Choroid plexus epithelial cell (primary cell): ENCODE measurements at regions not wholly inside any gene's neighbourhood (a gene's known extent, or its start where the extent isn't known, plus 50 kb on each side); places are given as distances from the start of the nearest gene placed in this dataset.
A peak's percentile ranks its signal among the peaks of the same experiment; 100 is the strongest.

Experiments
- DNase-seq: peaks from one replicate; pipeline ENCODE4 v3.0.0-alpha.2; 2010; ENCODE audit warnings: low read depth
- H3K4me3 ChIP-seq: 2 replicates; pipeline ENCODE4 v1.5.1; 2011; ENCODE audit warnings: low read depth, mild to moderate bottlenecking, control low read depth, low read length, moderate library complexity
- TF ChIP-seq, protein P1 (sequence below): conservative IDR thresholded peaks from 2 replicates; pipeline ENCODE4 v1.5.1; 2011; ENCODE audit warnings: low read depth, mild to moderate bottlenecking, control low read depth, inconsistent platforms, low read length, moderate library complexity

DNA sequence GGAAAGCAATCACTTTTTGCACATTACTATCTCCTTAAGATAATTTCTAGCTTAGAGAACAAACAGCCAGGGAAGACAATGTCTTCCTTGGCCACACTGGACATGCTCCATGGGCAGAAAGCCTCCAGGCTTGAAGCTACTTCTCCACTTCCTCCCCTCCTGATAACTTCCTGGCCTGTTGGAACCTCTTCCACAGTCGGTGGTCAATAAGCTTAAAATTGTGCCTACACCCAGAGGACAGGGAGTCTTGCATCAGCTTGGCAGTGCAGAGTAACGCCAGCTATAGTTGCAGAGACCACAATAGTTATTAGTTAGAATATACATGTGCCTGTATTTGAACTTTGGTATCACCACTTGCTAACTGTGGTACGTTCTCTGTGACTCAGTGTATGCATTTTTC lies 58.1 kb upstream of the ABCA1 start:
- no peak for DNase-seq
- TF ChIP-seq, protein P1, sequence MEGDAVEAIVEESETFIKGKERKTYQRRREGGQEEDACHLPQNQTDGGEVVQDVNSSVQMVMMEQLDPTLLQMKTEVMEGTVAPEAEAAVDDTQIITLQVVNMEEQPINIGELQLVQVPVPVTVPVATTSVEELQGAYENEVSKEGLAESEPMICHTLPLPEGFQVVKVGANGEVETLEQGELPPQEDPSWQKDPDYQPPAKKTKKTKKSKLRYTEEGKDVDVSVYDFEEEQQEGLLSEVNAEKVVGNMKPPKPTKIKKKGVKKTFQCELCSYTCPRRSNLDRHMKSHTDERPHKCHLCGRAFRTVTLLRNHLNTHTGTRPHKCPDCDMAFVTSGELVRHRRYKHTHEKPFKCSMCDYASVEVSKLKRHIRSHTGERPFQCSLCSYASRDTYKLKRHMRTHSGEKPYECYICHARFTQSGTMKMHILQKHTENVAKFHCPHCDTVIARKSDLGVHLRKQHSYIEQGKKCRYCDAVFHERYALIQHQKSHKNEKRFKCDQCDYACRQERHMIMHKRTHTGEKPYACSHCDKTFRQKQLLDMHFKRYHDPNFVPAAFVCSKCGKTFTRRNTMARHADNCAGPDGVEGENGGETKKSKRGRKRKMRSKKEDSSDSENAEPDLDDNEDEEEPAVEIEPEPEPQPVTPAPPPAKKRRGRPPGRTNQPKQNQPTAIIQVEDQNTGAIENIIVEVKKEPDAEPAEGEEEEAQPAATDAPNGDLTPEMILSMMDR, result no peak
- H3K4me3 ChIP-seq, result no peak overlapping the region

DNA sequence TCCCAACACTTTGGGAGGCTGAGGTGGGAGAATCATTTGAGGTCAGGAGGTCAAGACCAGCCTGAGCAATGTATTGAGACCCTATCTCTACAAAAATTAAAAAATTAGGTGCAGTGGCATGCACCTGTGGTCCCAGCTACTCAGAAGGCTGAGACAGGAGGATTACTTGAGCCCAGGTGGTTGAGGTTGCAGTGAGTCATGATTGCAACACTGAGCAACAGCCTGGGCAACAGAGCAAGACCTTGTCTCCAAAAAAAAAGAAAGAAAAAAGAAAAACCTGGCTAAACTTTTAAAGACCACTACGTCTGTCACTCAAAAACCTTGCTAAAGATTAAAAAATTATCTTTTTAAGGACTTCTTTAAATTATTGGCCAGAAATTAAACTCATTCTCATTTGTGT lies 59.8 kb upstream of the ABCA1 start:
- DNase-seq, result no peak
- TF ChIP-seq, protein P1, result no peak
- no peak overlapping the region for H3K4me3 ChIP-seq

DNA sequence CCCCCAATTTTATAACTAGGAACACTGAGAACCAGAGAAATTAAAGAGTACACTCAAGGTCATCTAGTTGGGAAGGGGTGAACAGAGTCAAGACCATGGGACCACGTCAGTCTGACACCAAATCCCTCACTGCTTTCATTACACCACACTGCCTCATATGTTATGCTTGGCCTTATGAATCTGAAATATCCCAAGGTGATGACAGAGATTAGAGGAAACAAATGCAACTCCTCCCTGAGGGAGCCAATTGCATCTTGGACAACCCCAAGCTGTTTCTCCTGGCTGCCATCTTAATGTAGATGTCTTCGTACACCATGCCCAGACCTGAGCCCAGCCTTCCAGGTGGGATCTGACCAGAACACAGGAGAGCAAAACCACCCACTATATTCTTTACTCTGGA lies 60.6 kb upstream of the ABCA1 start:
- peak; percentile 35 for DNase-seq
- TF ChIP-seq, protein P1, result no peak
- no peak overlapping the region for H3K4me3 ChIP-seq

DNA sequence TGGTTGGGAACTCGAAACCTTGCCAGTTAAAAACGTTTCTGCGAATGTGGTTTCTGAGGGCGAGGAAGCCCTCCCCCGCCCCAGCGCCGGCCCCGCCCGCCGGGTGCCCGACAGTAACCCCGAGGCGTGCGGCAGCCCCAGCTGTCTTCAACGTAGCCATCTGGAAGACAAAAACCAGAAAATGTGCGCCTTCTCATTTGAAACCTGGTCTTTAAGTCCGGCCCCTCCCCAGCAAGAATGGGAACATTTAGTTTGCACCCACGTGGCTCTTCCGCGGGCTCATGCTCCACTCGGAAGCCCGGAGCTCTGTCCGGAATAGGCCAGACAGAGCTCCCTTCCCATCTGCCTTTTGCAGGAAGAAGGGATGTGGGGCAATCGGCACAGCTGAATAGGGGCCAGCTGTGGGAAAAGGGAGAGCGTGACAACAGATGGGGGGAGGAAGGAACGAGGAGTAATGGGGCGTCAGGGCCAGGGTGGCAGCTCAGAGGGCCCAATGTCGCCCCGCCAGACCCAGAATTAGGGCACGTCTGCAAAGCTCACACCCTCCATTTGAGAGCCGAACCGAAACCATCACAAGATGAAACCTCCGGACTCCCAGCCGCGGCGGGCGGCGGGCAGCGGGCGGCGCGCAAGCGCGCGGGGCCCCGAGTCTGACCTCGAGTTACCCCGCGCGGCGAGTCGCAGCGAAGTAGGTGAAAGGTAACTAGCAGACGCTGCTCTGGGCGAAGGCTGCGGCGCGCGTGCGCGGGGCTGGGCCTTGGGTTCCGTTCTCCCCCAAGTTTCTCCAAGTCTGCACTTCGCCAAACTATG lies 63.4 kb upstream of the ABCA1 start:
- peak; percentile 90 for DNase-seq
- TF ChIP-seq, protein P1, result no peak
- H3K4me3 ChIP-seq, result peak overlapping the region; percentile 79

DNA sequence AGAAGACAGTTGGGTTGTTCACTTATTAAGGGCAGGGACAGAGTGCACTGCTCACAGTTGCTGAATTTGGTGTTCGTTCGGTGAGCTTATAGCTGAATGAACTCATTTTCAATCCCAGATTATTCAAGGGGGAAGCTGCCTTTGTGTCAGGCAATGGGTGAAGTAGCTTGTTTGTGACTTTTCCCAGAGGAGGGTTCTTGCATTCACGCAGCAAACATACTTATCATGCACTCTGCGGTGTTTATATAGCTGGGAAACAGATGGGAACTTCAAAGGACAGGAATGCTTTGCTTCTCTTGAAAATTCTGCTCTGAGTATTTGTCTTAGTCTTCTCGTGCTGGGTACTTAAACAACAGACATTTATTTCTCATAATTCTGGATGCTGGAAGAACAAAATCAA lies 64.7 kb upstream of the ABCA1 start:
- peak; percentile 85 for DNase-seq
- TF ChIP-seq, protein P1, result no peak
- H3K4me3 ChIP-seq, result no peak overlapping the region

DNA sequence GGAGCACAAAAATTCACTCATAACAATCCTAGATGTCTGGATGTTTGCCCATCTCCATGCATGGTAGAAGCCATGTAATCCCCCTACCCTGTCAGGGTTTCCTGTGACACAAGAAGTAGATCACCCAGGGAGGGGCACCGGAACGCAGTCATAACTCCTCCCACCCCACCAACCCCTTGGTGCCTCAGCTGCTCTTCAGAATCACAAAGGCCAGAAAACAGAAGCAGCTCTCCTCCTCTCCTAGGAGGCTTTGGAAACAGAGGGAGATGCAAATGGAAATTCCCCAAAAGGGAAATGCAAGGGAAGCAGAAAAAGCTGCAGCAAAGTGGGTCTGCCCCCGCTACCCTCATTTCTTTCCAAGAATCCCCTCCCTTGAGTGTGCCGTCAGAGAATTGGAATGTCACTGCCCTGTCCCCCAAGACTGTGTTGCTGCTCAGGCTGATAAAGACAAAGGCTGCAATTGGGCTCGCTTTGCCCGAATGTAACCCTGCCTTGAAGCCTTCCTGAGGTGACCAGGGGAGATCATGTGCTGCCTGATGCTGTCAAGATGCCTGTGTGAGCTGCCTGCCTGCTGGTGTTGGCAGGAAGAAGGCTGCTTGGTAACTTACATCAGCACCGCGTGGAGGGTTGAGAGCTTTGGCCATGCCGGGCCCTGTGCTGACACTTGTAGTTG lies 65.5 kb upstream of the ABCA1 start:
- H3K4me3 ChIP-seq, result no peak overlapping the region
- DNase-seq, result peak; percentile 86
- TF ChIP-seq, protein P1, result no peak

DNA sequence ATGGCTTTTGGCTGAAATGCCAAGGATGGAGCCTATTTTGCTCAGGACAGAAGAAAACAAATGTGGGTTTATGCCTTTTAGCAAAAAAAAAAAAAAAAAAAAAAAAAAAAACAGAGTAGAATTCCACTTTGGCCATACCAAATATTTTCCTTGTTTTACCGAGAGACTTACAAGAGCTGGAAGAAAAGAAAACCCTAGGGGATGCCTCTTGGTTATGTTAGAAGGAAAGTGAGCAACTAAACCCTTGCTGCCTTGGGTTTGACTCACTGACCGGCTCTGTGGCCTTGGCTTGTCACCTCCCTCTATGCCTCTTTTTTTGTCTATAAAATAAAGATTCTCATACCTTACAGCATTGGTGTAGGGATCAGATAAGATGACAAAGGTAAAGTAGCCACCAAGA lies 69.6 kb upstream of the ABCA1 start:
- TF ChIP-seq, protein P1, result no peak
- no peak overlapping the region for H3K4me3 ChIP-seq
- DNase-seq, result no peak
